IMR-90 (cell line): ENCODE measurements at regions not wholly inside any gene's neighbourhood (a gene's known extent, or its start where the extent isn't known, plus 50 kb on each side); places are given as distances from the start of the nearest gene placed in this dataset.

Source experiments
- ATAC-seq: fragments of 200-7000 bp; cut with Tn5 transposase; 2 replicates; pipeline ENCODE4 v1.9.1; 2020; ENCODE audit warnings: low read depth, mild to moderate bottlenecking, moderate library complexity
- BruUV-seq: library from RNA; stranded (reverse); fragments of 400-500 nt; replicated peaks from 2 replicates; lab custom pipeline; 2021; lab: Mats Ljungman, UMichigan
- CTCF ChIA-PET: fragments of 300-600 bp; formaldehyde crosslinking; extraction: SDS; loops from one replicate; lab custom pipeline; 2021; ENCODE audit warnings: antibody characterized with exemption; lab: Yijun Ruan, JAX
- POLR2A ChIA-PET: fragments of 300-600 bp; sonication (Branson Sonifier 250); formaldehyde crosslinking; loops from one replicate; lab custom pipeline; 2022; ENCODE audit warnings: antibody characterized with exemption; ENCODE audit not compliant: unreplicated experiment; lab: Charles Lee
- DNase-seq: peaks from one replicate; pipeline ENCODE4 v3.0.0; 2013
- H2AFZ ChIP-seq: replicated peaks from 2 replicates; pipeline ENCODE3; 2013; ENCODE audit warnings: low read length, mild to moderate bottlenecking; ENCODE audit not compliant: poor library complexity
- H2AK5ac ChIP-seq: 2 replicates; pipeline ENCODE4 v1.6.1; 2013; ENCODE audit warnings: low read depth, low read length, inconsistent platforms
- H2AK9ac ChIP-seq: replicated peaks from 2 replicates; pipeline ENCODE3; 2013; ENCODE audit warnings: mild to moderate bottlenecking, low read depth, low read length, moderate library complexity; ENCODE audit not compliant: poor library complexity
- H2BK120ac ChIP-seq: 2 replicates; pipeline ENCODE4 v1.6.1; 2013; ENCODE audit warnings: low read depth, low read length, inconsistent platforms
- H2BK15ac ChIP-seq: 3 replicates; pipeline ENCODE4 v1.6.1; 2013; ENCODE audit warnings: low read depth, low read length, inconsistent platforms
- H2BK20ac ChIP-seq: 2 replicates; pipeline ENCODE4 v1.6.1; 2013; ENCODE audit warnings: low read depth, mild to moderate bottlenecking, inconsistent platforms, low read length, moderate library complexity
- H2BK5ac ChIP-seq: 2 replicates; pipeline ENCODE4 v1.6.1; 2013; ENCODE audit warnings: mild to moderate bottlenecking, low read depth, low read length, inconsistent platforms; ENCODE audit not compliant: poor library complexity, severe bottlenecking
- H3K14ac ChIP-seq: replicated peaks from 2 replicates; pipeline ENCODE4 v1.6.1; 2013; ENCODE audit warnings: low read depth, low read length, inconsistent platforms
- H3K18ac ChIP-seq: 2 replicates; pipeline ENCODE4 v1.6.1; 2013; ENCODE audit warnings: low read depth, low read length, control low read depth
- H3K23ac ChIP-seq: 2 replicates; pipeline ENCODE4 v1.6.1; 2013; ENCODE audit warnings: low read depth, low read length, inconsistent platforms
- H3K27ac ChIP-seq: 2 replicates; pipeline ENCODE4 v1.5.1; 2013; ENCODE audit warnings: mild to moderate bottlenecking, control low read depth, low read length; ENCODE audit not compliant: insufficient read depth
- H3K27me3 ChIP-seq: 2 replicates; pipeline ENCODE4 v1.6.1; 2013; ENCODE audit warnings: low read length; ENCODE audit not compliant: control insufficient read depth, insufficient read depth
- H3K36me3 ChIP-seq: 2 replicates; pipeline ENCODE4 v1.6.1; 2013; ENCODE audit warnings: low read length, mixed read lengths; ENCODE audit not compliant: control insufficient read depth, insufficient read depth
- H3K4ac ChIP-seq: 2 replicates; pipeline ENCODE4 v1.6.1; 2013; ENCODE audit warnings: low read depth, low read length, inconsistent platforms
- H3K4me1 ChIP-seq: 2 replicates; pipeline ENCODE4 v1.6.1; 2013; ENCODE audit warnings: low read length, mixed read lengths; ENCODE audit not compliant: control insufficient read depth, insufficient read depth
- H3K4me2 ChIP-seq: 2 replicates; pipeline ENCODE4 v1.6.1; 2013; ENCODE audit warnings: low read depth, mild to moderate bottlenecking, control low read depth, low read length, moderate library complexity
- H3K4me3 ChIP-seq: 2 replicates; pipeline ENCODE4 v1.5.1; 2013; ENCODE audit warnings: low read depth, mild to moderate bottlenecking, control low read depth, low read length, moderate library complexity; ENCODE audit not compliant: insufficient read depth
- H3K56ac ChIP-seq: 2 replicates; pipeline ENCODE4 v1.6.1; 2013; ENCODE audit warnings: low read length, inconsistent platforms; ENCODE audit not compliant: insufficient read depth; ENCODE audit errors: extremely low read depth
- H3K79me1 ChIP-seq, 2 experiments: 2 replicates each; pipeline ENCODE4 v1.6.1; 2013; ENCODE audit warnings: low read length in 2 of 2, inconsistent platforms in 1 of 2, low read depth in 1 of 2
- H3K9ac ChIP-seq: 2 replicates; pipeline ENCODE4 v1.6.1; 2013; ENCODE audit warnings: low read depth, low read length, control low read depth
- H3K9me1 ChIP-seq: 2 replicates; pipeline ENCODE4 v1.6.1; 2013; ENCODE audit warnings: low read length, inconsistent platforms; ENCODE audit not compliant: insufficient read depth
- H3K9me3 ChIP-seq: 2 replicates; pipeline ENCODE4 v1.6.1; 2013; ENCODE audit warnings: low read length; ENCODE audit not compliant: control insufficient read depth, insufficient read depth
- H4K20me1 ChIP-seq: 2 replicates; pipeline ENCODE4 v1.6.1; 2013; ENCODE audit warnings: low read length, inconsistent platforms; ENCODE audit not compliant: insufficient read depth
- H4K5ac ChIP-seq: 2 replicates; pipeline ENCODE4 v1.6.1; 2013; ENCODE audit warnings: mild to moderate bottlenecking, low read depth, low read length, control low read depth
- H4K8ac ChIP-seq, 2 experiments: 2 replicates each; pipeline ENCODE4 v1.6.1; 2013; ENCODE audit warnings: low read depth in 2 of 2, low read length in 2 of 2, control low read depth in 1 of 2, inconsistent platforms in 1 of 2
- H4K91ac ChIP-seq: 2 replicates; pipeline ENCODE4 v1.6.1; 2013; ENCODE audit warnings: low read depth, low read length, inconsistent platforms; ENCODE audit not compliant: insufficient read depth
- BHLHE40 ChIP-seq: fragments of 150-350 bp; IDR thresholded peaks from 2 replicates; pipeline ENCODE4 v1.6.1; 2016; ENCODE audit warnings: mild to moderate bottlenecking, low read depth, low read length
- CTCF ChIP-seq: conservative IDR thresholded peaks from 2 replicates; pipeline ENCODE4 v1.5.1; 2012; ENCODE audit warnings: mild to moderate bottlenecking, low read depth, low read length, improper control_type of control experiment
- FOS ChIP-seq: fragments of 150-350 bp; IDR thresholded peaks from 2 replicates; pipeline ENCODE4 v1.6.1; 2016; ENCODE audit warnings: low read depth, low read length
- MAFK ChIP-seq: IDR thresholded peaks from 2 replicates; pipeline ENCODE4 v1.6.1; 2012; ENCODE audit warnings: low read depth, low read length, improper control_type of control experiment
- NFE2L2 ChIP-seq: fragments of 150-350 bp; IDR thresholded peaks from 2 replicates; pipeline ENCODE4 v1.6.1; 2016; ENCODE audit warnings: low read depth, mild to moderate bottlenecking, low read length
- RAD21 ChIP-seq: IDR thresholded peaks from 2 replicates; pipeline ENCODE4 v1.6.1; 2012; ENCODE audit warnings: low read length, improper control_type of control experiment
- RCOR1 ChIP-seq: IDR thresholded peaks from 2 replicates; pipeline ENCODE4 v1.6.1; 2012; ENCODE audit warnings: mild to moderate bottlenecking, low read length, improper control_type of control experiment; ENCODE audit not compliant: insufficient replicate concordance
- RFX5 ChIP-seq: IDR thresholded peaks from 2 replicates; pipeline ENCODE4 v1.8.0; 2012; ENCODE audit warnings: low read depth, mild to moderate bottlenecking, low read length, moderate library complexity
- USF2 ChIP-seq: fragments of 150-350 bp; IDR thresholded peaks from 2 replicates; pipeline ENCODE4 v1.6.1; 2017; ENCODE audit warnings: mild to moderate bottlenecking, antibody characterized with exemption, low read length, low read depth
- WGBS, 2 experiments: methylation state at CpG; one replicate each; pipeline versions ENCODE4 v1.1.5 to v1.1.7; 2013; ENCODE audit warnings: missing lambda C conversion rate in 2 of 2; ENCODE audit not compliant: insufficient read length in 1 of 2; ENCODE audit errors: extremely low coverage in 2 of 2; 5-methylcytosine and 5-hydroxymethylcytosine counted together
- dilution Hi-C: fragments of 300-500 bp; cut with HindIII; formaldehyde crosslinking; loops from one replicate; pipeline ENCODE4 v1.14.3; 2018; ENCODE audit warnings: low sequenced_read_pairs; ENCODE audit not compliant: unreplicated experiment
- in situ Hi-C: fragments of 300-500 bp; cut with MboI; formaldehyde crosslinking; loops from 3 replicates; pipeline ENCODE4 v1.14.3; 2019; ENCODE audit warnings: low sequenced_read_pairs, inconsistent platforms, mixed read lengths
- intact Hi-C: fragments of 100-400 bp; cut with micrococcal nuclease; formaldehyde crosslinking; loops from 2 replicates; pipeline ENCODE4 v1.10.0; 2022

- Histone ChIP-seq H3K79me1 (no peaks in the 10 kb centered on the region), H3K56ac (no peak overlapping the region), H3K18ac (no peak overlapping the region), H4K91ac (no peak overlapping the region), H4K8ac (no peak overlapping the region), H3K4ac (no peak overlapping the region), H3K9me3 (no peaks in the 10 kb centered on the region), H3K4me1 (no peaks in the 10 kb centered on the region), H2BK15ac (no peak overlapping the region), H2BK20ac (no peak overlapping the region), H2BK5ac (no peak overlapping the region), H3K36me3 (no peaks in the 10 kb centered on the region), H4K20me1 (no peaks in the 10 kb centered on the region), H3K9me1 (no peaks in the 10 kb centered on the region), H3K14ac (no peak overlapping the region), H3K27me3 (no peaks in the 10 kb centered on the region), H2BK120ac (no peak overlapping the region), H3K9ac (no peak overlapping the region), H3K23ac (no peak overlapping the region), H2AFZ (no peak overlapping the region), H3K27ac (no peak overlapping the region), H3K4me2 (no peak overlapping the region), H2AK5ac (no peak overlapping the region), H4K5ac (no peak overlapping the region), H2AK9ac (no peak overlapping the region), H3K4me3 (no peak overlapping the region)
- POLR2A ChIA-PET: no interaction called here
- intact Hi-C loops: no loop called here
- no peak for TF ChIP-seq FOS
- no peak for TF ChIP-seq RFX5
- no peak for TF ChIP-seq USF2
- no peak for TF ChIP-seq CTCF
- no peak for TF ChIP-seq BHLHE40
- no peak for TF ChIP-seq RAD21
- TF ChIP-seq NFE2L2: no peak
- no peak for TF ChIP-seq RCOR1
- TF ChIP-seq MAFK: no peak
- no TSS peak for BruUV-seq
- no CpG with 5 or more reads among the region's 1 CpG for WGBS, 2 experiments
- no peak for ATAC-seq
- DNase-seq: no peak
- CTCF ChIA-PET: no interaction called here
- in situ Hi-C loops: no loop called here
- dilution Hi-C loops: no loop called here
These were observed 438.7 kb upstream of the POU3F2 start for GRCh38 chr6:98395610-98396166.
